ENCODE measurements at regions not wholly inside any gene's neighbourhood (a gene's known extent, or its start where the extent isn't known, plus 50 kb on each side); places are given as distances from the start of the nearest gene placed in this dataset.

- Histone ChIP-seq H3K27ac (ENCODE audit: low read depth, low read length) (no peak overlapping the region), H3K4ac (replicated peaks; ENCODE audit: insufficient read length, low read depth, low read length) (no peak overlapping the region), H2BK120ac (replicated peaks; ENCODE audit: low read depth, low read length) (no peak overlapping the region), H3K23me2 (ENCODE audit: low read depth, low read length) (no peaks in the 10 kb centered on the region), H2BK15ac (ENCODE audit: low read length) (no peak overlapping the region), H3K14ac (ENCODE audit: insufficient read length) (no peak overlapping the region), H2BK5ac (ENCODE audit: low read depth, low read length) (no peak overlapping the region), H3K9me3 (ENCODE audit: insufficient read depth in 2 of 2, low read depth in 1 of 2, low read length in 1 of 2) (no peaks in the 10 kb centered on the region), H2BK12ac (ENCODE audit: low read depth, low read length) (no peak overlapping the region), H3K18ac (ENCODE audit: extremely low read depth, low read length) (no peak overlapping the region), H3K27me3 (replicated peaks in 1 of 4; ENCODE audit: control insufficient read depth in 3 of 4, extremely low read depth in 1 of 4, insufficient read depth in 3 of 4, low read length in 3 of 4) (no peaks in the 10 kb centered on the region), H3K4me3 (ENCODE audit: extremely low read depth in 1 of 4, insufficient read depth in 2 of 4, low read depth in 3 of 4, low read length in 4 of 4) (no peak overlapping the region), H2BK20ac (ENCODE audit: low read length) (no peak overlapping the region), H2AK5ac (ENCODE audit: low read depth, low read length) (no peak overlapping the region), H4K20me1 (replicated peaks in 1 of 2; ENCODE audit: control insufficient read depth in 1 of 2, insufficient read depth in 2 of 2, low read length in 2 of 2) (no peaks in the 10 kb centered on the region), H3K36me3 (ENCODE audit: control insufficient read depth in 2 of 4, insufficient read depth in 4 of 4, low read length in 3 of 4) (no peaks in the 10 kb centered on the region), H3K4me1 (replicated peaks in 1 of 4; ENCODE audit: control insufficient read depth in 3 of 4, insufficient read depth in 4 of 4, low read length in 3 of 4) (peaks cover 0 to 11% (median 6%) of the 10 kb centered on the region in 4 experiments; a peak in 4 of 7 replicates), H3K23ac (ENCODE audit: insufficient read length) (no peak overlapping the region), H3K9ac (replicated peaks in 1 of 4; ENCODE audit: extremely low read depth in 1 of 4, low read depth in 3 of 4, low read length in 3 of 4) (no peak overlapping the region), H3K79me1 (ENCODE audit: low read depth, low read length) (no peaks in the 10 kb centered on the region), H3K56ac (replicated peaks; ENCODE audit: insufficient read length, low read depth, low read length) (no peak overlapping the region), H3K4me2 (ENCODE audit: insufficient read depth in 1 of 2, low read depth in 2 of 2, low read length in 2 of 2) (no peak overlapping the region), H4K5ac (ENCODE audit: insufficient read length, low read depth, low read length) (no peak overlapping the region), H4K91ac (replicated peaks; ENCODE audit: insufficient read length, low read length) (no peak overlapping the region), H3K79me2 (ENCODE audit: control insufficient read depth in 1 of 2, insufficient read depth in 2 of 2, low read length in 2 of 2) (no peaks in the 10 kb centered on the region), H2AFZ (ENCODE audit: low read length) (no peak overlapping the region), H4K8ac (ENCODE audit: extremely low read depth, insufficient read depth, low read length) (no peak overlapping the region)
- CTCF ChIA-PET (ENCODE audit: partially characterized antibody): interaction anchor here (0.7 to 2.8 kb wide), 10 partner anchors 9 to 593 kb away, joined by 3 to 16 read pairs (median 3); no protein-coding TSS in a partner anchor
- no peak for FAIRE-seq
- DNase-seq (ENCODE audit: low read depth in 1 of 2, low spot score in 2 of 2): no peak
- WGBS, 2 experiments (ENCODE audit: extremely low coverage in 1 of 2, insufficient coverage in 1 of 2, insufficient read length in 1 of 2, insufficient replicate concordance in 2 of 2, low coverage in 1 of 2, low lambda C conversion rate in 2 of 2, missing lambda C conversion rate in 1 of 2): 81% methylated on average over 6 of the region's 6 CpGs; no CpG with 5 or more reads in 1 of the 2 experiments
- POLR2A ChIA-PET (ENCODE audit: partially characterized antibody): no interaction called here
- TF ChIP-seq CBX5 (IDR thresholded peaks at IDR 0.05; ENCODE audit: low read depth, low read length) (no peak), ATF3 (IDR thresholded peaks at IDR 0.05; ENCODE audit: insufficient read depth, low read depth, low read length) (no peak), POU5F1 (IDR thresholded peaks at IDR 0.05; ENCODE audit: low read depth, low read length) (no peak), BCL11A (IDR thresholded peaks at IDR 0.05; ENCODE audit: low read depth in 2 of 2, low read length in 2 of 2) (no peak), BACH1 (IDR thresholded peaks at IDR 0.05; ENCODE audit: low read length) (no peak), ATF2 (IDR thresholded peaks at IDR 0.05; ENCODE audit: low read length) (no peak), RNF2 (IDR thresholded peaks at IDR 0.05; ENCODE audit: borderline replicate concordance, low read depth, low read length, missing control alignments, poor library complexity, severe bottlenecking) (no peak), KDM4A (IDR thresholded peaks at IDR 0.05; ENCODE audit: low read depth, low read length, severe bottlenecking) (no peak), YY1 (IDR thresholded peaks at IDR 0.05; ENCODE audit: low read depth, low read length) (no peak), MAFK (IDR thresholded peaks at IDR 0.05; ENCODE audit: low read depth, low read length) (no peak), TAF7 (optimal IDR thresholded peaks at IDR 0.05; ENCODE audit: borderline replicate concordance, low read depth, low read length) (no peak), GTF2F1 (IDR thresholded peaks at IDR 0.05; ENCODE audit: borderline replicate concordance, low read depth, low read length) (no peak), POLR2A (IDR thresholded peaks at IDR 0.05; ENCODE audit: control extremely low read depth in 1 of 2, low read depth in 2 of 2, low read length in 2 of 2) (no peak)
Measured at GRCh38 chr14:61218767-61219166, 62.4 kb downstream of the TMEM30B start.
